GM23338 (cell line): ENCODE measurements at regions not wholly inside any gene's neighbourhood (a gene's known extent, or its start where the extent isn't known, plus 50 kb on each side); places are given as distances from the start of the nearest gene placed in this dataset.

Experiments
- ATAC-seq: fragments of 200-7000 bp; cut with Tn5 transposase; 3 replicates; pipeline ENCODE4 v1.9.1; 2020
- DNase-seq: peaks from one replicate; pipeline ENCODE4 v3.0.0-alpha.2; 2015; ENCODE audit warnings: low spot score
- H2AFZ ChIP-seq: fragments of 200-600 bp; sonication (generic); 2 replicates; pipeline ENCODE4 v1.8.0; 2016; ENCODE audit warnings: antibody characterized with exemption, mild to moderate bottlenecking, moderate library complexity
- H3F3A ChIP-seq: fragments of 200-600 bp; sonication (generic); replicated peaks from 2 replicates; pipeline ENCODE4 v1.8.0; 2017; ENCODE audit warnings: antibody characterized with exemption, mixed run types, low read depth
- H3K27ac ChIP-seq: fragments of 200-600 bp; sonication (generic); 2 replicates; pipeline ENCODE4 v1.6.1; 2016; ENCODE audit warnings: low read depth
- H3K27me3 ChIP-seq: fragments of 200-600 bp; sonication (generic); 2 replicates; pipeline ENCODE4 v1.8.0; 2016; ENCODE audit warnings: mild to moderate bottlenecking, mixed run types, moderate library complexity; ENCODE audit not compliant: insufficient read depth
- H3K36me3 ChIP-seq: fragments of 200-600 bp; sonication (generic); 2 replicates; pipeline ENCODE4 v1.8.0; 2016; ENCODE audit warnings: mild to moderate bottlenecking; ENCODE audit not compliant: insufficient read depth
- H3K4me1 ChIP-seq: fragments of 200-600 bp; sonication (generic); 2 replicates; pipeline ENCODE4 v1.8.0; 2016; ENCODE audit warnings: mild to moderate bottlenecking, moderate library complexity; ENCODE audit not compliant: insufficient read depth
- H3K4me2 ChIP-seq: fragments of 200-600 bp; sonication (generic); 2 replicates; pipeline ENCODE4 v1.7.1; 2017; ENCODE audit warnings: mixed run types
- H3K4me3 ChIP-seq: fragments of 200-600 bp; sonication (generic); 2 replicates; pipeline ENCODE4 v1.6.1; 2016; ENCODE audit warnings: mixed run types
- H3K79me2 ChIP-seq: fragments of 200-600 bp; sonication (generic); replicated peaks from 2 replicates; pipeline ENCODE4 v1.8.0; 2017; ENCODE audit warnings: mild to moderate bottlenecking; ENCODE audit not compliant: insufficient read depth
- H3K9me2 ChIP-seq: fragments of 200-600 bp; sonication (generic); 2 replicates; pipeline ENCODE4 v1.8.0; 2017; ENCODE audit not compliant: insufficient read depth
- H4K20me1 ChIP-seq: fragments of 200-600 bp; sonication (generic); replicated peaks from 2 replicates; pipeline ENCODE4 v1.8.0; 2017; ENCODE audit warnings: mild to moderate bottlenecking; ENCODE audit not compliant: insufficient read depth
- H3K27ac Mint-ChIP-seq: 2 replicates; pipeline ENCODE4 v1.8.0; 2020; ENCODE audit warnings: inconsistent platforms, mild to moderate bottlenecking, moderate library complexity, mixed read lengths
- H3K27me3 Mint-ChIP-seq: 3 replicates; pipeline ENCODE4 v1.8.0; 2022; ENCODE audit warnings: low read depth, mild to moderate bottlenecking, moderate library complexity, mixed read lengths, inconsistent platforms; ENCODE audit not compliant: insufficient read depth, poor library complexity
- H3K36me3 Mint-ChIP-seq: 3 replicates; pipeline ENCODE4 v1.8.0; 2021; ENCODE audit warnings: low read depth, mild to moderate bottlenecking, inconsistent platforms, moderate library complexity, mixed read lengths
- H3K4me1 Mint-ChIP-seq: 3 replicates; pipeline ENCODE4 v1.8.0; 2020; ENCODE audit warnings: mild to moderate bottlenecking, inconsistent platforms, mixed read lengths
- H3K4me3 Mint-ChIP-seq: 3 replicates; pipeline ENCODE4 v1.8.0; 2021; ENCODE audit warnings: moderate library complexity, mild to moderate bottlenecking, inconsistent platforms, mixed read lengths
- H3K9me3 Mint-ChIP-seq: 3 replicates; pipeline ENCODE4 v1.8.0; 2020; ENCODE audit warnings: moderate library complexity, mild to moderate bottlenecking, inconsistent platforms, mixed read lengths
- CREB1 ChIP-seq: fragments of 250-450 bp; sonication (Bioruptor Pico); IDR thresholded peaks from 2 replicates; pipeline ENCODE4 v1.5.0; 2020; ENCODE audit warnings: low read depth, mild to moderate bottlenecking, moderate library complexity
- EZH2 ChIP-seq: fragments of 200-600 bp; sonication (generic); IDR thresholded peaks from one replicate; pipeline ENCODE4 v1.8.0; 2017; ENCODE audit warnings: antibody characterized with exemption, mild to moderate bottlenecking, low read depth; ENCODE audit not compliant: unreplicated experiment
- EZH2phosphoT487 ChIP-seq: fragments of 200-600 bp; sonication (generic); IDR thresholded peaks from one replicate; pipeline ENCODE4 v1.8.1; 2018; ENCODE audit warnings: antibody characterized with exemption; ENCODE audit not compliant: unreplicated experiment
- JUNB ChIP-seq: IDR thresholded peaks from one replicate; pipeline ENCODE4 v1.6.1; 2016; ENCODE audit warnings: antibody characterized with exemption; ENCODE audit not compliant: unreplicated experiment
- NANOG ChIP-seq: IDR thresholded peaks from 2 replicates; pipeline ENCODE4 v1.6.1; 2016; ENCODE audit warnings: antibody characterized with exemption, borderline replicate concordance
- POLR2AphosphoS5 ChIP-seq: IDR thresholded peaks from 2 replicates; pipeline ENCODE4 v1.6.1; 2016; ENCODE audit warnings: antibody characterized with exemption, low read depth
- STAT1 ChIP-seq: IDR thresholded peaks from one replicate; pipeline ENCODE4 v1.6.1; 2016; ENCODE audit warnings: antibody characterized with exemption; ENCODE audit not compliant: unreplicated experiment
- ZNF114 ChIP-seq: fragments of 250-450 bp; sonication (Bioruptor Pico); IDR thresholded peaks from 2 replicates; pipeline ENCODE4 v1.5.0; 2020; ENCODE audit warnings: mild to moderate bottlenecking, moderate library complexity
- ZNF331 ChIP-seq: fragments of 250-450 bp; sonication (Bioruptor Pico); IDR thresholded peaks from 2 replicates; pipeline ENCODE4 v1.5.0; 2020; ENCODE audit warnings: low read depth, mild to moderate bottlenecking, moderate library complexity
- TF ChIP-seq, protein P1 (sequence below): fragments of 250-450 bp; sonication (Bioruptor Pico); IDR thresholded peaks from 2 replicates; pipeline ENCODE4 v1.5.0; 2020; ENCODE audit warnings: mild to moderate bottlenecking, moderate library complexity
- TF ChIP-seq, protein P2 (sequence below): IDR thresholded peaks from one replicate; pipeline ENCODE4 v1.6.1; 2018; ENCODE audit warnings: antibody characterized with exemption; ENCODE audit not compliant: unreplicated experiment
- TF ChIP-seq, protein P3 (sequence below), 2 experiments: fragments of 200-600 bp in 1 of 2; sonication (generic) in 1 of 2; conservative IDR thresholded peaks; 2 replicates each; pipeline versions ENCODE4 v1.5.1 to v1.6.1; 2016 to 2017; ENCODE audit warnings: antibody characterized with exemption in 2 of 2, low read depth in 2 of 2, mild to moderate bottlenecking in 2 of 2, moderate library complexity in 1 of 2
- TF ChIP-seq, protein P4 (sequence below): IDR thresholded peaks from 2 replicates; pipeline ENCODE4 v1.6.1; 2016; ENCODE audit warnings: antibody characterized with exemption

DNA sequence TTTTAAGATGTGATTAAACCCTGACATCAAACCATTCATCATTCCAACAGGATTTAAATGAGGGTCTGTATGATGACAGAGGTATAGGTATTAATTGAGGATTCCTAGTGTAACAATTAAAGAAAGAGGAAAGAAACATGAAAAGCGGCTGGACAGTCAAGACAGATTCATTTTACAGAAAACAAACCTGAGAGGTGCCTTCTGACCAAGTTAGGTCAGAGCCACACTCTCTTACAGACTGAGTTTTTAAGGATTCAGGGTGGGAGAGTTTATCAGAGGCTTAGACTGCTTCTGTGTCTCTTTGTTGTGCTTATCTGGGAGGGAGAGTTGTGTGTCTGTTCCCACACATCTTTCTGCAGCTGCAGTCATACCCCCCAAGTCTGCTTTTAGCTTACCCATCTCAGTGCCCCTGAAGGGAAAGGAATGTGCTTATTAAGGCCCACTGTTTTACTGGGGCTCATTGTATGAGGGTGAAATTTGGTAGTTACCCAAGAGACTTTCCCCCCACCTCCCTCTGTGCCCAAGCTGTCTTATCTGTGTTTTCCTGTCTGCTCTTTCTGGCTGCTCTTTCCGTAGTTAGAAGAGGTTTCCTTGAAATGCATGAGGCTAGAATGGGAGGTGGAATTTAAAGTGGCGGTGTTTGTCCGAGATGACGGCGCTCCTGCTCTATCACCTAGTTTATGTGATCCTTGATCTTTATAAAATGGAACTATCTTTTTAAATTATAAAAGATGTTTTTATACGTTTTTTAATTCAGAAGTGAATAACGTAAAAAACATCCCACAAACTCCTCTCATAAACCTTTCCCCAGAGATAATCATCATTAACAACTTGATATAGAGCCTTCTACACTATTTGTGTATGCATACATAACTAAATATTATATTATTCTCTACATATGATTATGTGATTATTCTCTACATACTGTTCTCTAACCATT is 96.0 kb upstream of the TNFSF4 start:
- no peak overlapping the region for H2AFZ ChIP-seq
- TF ChIP-seq, protein P1, sequence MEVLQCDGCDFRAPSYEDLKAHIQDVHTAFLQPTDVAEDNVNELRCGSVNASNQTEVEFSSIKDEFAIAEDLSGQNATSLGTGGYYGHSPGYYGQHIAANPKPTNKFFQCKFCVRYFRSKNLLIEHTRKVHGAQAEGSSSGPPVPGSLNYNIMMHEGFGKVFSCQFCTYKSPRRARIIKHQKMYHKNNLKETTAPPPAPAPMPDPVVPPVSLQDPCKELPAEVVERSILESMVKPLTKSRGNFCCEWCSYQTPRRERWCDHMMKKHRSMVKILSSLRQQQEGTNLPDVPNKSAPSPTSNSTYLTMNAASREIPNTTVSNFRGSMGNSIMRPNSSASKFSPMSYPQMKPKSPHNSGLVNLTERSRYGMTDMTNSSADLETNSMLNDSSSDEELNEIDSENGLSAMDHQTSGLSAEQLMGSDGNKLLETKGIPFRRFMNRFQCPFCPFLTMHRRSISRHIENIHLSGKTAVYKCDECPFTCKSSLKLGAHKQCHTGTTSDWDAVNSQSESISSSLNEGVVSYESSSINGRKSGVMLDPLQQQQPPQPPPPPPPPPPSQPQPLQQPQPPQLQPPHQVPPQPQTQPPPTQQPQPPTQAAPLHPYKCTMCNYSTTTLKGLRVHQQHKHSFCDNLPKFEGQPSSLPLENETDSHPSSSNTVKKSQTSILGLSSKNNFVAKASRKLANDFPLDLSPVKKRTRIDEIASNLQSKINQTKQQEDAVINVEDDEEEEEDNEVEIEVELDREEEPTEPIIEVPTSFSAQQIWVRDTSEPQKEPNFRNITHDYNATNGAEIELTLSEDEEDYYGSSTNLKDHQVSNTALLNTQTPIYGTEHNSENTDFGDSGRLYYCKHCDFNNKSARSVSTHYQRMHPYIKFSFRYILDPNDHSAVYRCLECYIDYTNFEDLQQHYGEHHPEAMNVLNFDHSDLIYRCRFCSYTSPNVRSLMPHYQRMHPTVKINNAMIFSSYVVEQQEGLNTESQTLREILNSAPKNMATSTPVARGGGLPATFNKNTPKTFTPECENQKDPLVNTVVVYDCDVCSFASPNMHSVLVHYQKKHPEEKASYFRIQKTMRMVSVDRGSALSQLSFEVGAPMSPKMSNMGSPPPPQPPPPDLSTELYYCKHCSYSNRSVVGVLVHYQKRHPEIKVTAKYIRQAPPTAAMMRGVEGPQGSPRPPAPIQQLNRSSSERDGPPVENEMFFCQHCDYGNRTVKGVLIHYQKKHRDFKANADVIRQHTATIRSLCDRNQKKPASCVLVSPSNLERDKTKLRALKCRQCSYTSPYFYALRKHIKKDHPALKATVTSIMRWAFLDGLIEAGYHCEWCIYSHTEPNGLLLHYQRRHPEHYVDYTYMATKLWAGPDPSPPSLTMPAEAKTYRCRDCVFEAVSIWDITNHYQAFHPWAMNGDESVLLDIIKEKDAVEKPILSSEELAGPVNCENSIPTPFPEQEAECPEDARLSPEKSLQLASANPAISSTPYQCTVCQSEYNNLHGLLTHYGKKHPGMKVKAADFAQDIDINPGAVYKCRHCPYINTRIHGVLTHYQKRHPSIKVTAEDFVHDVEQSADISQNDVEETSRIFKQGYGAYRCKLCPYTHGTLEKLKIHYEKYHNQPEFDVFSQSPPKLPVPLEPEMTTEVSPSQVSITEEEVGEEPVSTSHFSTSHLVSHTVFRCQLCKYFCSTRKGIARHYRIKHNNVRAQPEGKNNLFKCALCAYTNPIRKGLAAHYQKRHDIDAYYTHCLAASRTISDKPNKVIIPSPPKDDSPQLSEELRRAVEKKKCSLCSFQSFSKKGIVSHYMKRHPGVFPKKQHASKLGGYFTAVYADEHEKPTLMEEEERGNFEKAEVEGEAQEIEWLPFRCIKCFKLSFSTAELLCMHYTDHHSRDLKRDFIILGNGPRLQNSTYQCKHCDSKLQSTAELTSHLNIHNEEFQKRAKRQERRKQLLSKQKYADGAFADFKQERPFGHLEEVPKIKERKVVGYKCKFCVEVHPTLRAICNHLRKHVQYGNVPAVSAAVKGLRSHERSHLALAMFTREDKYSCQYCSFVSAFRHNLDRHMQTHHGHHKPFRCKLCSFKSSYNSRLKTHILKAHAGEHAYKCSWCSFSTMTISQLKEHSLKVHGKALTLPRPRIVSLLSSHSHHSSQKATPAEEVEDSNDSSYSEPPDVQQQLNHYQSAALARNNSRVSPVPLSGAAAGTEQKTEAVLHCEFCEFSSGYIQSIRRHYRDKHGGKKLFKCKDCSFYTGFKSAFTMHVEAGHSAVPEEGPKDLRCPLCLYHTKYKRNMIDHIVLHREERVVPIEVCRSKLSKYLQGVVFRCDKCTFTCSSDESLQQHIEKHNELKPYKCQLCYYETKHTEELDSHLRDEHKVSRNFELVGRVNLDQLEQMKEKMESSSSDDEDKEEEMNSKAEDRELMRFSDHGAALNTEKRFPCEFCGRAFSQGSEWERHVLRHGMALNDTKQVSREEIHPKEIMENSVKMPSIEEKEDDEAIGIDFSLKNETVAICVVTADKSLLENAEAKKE (CRISPR knock-in tag) = no peak
- TF ChIP-seq CREB1 (CRISPR knock-in tag) (no peak), POLR2AphosphoS5 (no peak), STAT1 (no peak), EZH2phosphoT487 (no peak), ZNF331 (no peak), JUNB (no peak), EZH2 (no peak), NANOG (no peak), ZNF114 (CRISPR knock-in tag) (no peak)
- TF ChIP-seq, protein P2, sequence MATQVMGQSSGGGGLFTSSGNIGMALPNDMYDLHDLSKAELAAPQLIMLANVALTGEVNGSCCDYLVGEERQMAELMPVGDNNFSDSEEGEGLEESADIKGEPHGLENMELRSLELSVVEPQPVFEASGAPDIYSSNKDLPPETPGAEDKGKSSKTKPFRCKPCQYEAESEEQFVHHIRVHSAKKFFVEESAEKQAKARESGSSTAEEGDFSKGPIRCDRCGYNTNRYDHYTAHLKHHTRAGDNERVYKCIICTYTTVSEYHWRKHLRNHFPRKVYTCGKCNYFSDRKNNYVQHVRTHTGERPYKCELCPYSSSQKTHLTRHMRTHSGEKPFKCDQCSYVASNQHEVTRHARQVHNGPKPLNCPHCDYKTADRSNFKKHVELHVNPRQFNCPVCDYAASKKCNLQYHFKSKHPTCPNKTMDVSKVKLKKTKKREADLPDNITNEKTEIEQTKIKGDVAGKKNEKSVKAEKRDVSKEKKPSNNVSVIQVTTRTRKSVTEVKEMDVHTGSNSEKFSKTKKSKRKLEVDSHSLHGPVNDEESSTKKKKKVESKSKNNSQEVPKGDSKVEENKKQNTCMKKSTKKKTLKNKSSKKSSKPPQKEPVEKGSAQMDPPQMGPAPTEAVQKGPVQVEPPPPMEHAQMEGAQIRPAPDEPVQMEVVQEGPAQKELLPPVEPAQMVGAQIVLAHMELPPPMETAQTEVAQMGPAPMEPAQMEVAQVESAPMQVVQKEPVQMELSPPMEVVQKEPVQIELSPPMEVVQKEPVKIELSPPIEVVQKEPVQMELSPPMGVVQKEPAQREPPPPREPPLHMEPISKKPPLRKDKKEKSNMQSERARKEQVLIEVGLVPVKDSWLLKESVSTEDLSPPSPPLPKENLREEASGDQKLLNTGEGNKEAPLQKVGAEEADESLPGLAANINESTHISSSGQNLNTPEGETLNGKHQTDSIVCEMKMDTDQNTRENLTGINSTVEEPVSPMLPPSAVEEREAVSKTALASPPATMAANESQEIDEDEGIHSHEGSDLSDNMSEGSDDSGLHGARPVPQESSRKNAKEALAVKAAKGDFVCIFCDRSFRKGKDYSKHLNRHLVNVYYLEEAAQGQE = no peak
- TF ChIP-seq, protein P3, sequence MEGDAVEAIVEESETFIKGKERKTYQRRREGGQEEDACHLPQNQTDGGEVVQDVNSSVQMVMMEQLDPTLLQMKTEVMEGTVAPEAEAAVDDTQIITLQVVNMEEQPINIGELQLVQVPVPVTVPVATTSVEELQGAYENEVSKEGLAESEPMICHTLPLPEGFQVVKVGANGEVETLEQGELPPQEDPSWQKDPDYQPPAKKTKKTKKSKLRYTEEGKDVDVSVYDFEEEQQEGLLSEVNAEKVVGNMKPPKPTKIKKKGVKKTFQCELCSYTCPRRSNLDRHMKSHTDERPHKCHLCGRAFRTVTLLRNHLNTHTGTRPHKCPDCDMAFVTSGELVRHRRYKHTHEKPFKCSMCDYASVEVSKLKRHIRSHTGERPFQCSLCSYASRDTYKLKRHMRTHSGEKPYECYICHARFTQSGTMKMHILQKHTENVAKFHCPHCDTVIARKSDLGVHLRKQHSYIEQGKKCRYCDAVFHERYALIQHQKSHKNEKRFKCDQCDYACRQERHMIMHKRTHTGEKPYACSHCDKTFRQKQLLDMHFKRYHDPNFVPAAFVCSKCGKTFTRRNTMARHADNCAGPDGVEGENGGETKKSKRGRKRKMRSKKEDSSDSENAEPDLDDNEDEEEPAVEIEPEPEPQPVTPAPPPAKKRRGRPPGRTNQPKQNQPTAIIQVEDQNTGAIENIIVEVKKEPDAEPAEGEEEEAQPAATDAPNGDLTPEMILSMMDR (conservative IDR thresholded peaks at IDR 0.05; ENCODE audit: low read depth in 2 of 2) = no peak
- TF ChIP-seq, protein P4, sequence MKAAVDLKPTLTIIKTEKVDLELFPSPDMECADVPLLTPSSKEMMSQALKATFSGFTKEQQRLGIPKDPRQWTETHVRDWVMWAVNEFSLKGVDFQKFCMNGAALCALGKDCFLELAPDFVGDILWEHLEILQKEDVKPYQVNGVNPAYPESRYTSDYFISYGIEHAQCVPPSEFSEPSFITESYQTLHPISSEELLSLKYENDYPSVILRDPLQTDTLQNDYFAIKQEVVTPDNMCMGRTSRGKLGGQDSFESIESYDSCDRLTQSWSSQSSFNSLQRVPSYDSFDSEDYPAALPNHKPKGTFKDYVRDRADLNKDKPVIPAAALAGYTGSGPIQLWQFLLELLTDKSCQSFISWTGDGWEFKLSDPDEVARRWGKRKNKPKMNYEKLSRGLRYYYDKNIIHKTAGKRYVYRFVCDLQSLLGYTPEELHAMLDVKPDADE = no peak
- Mint-ChIP-seq H3K4me1 (peaks cover 23% of the 10 kb centered on the region), H3K36me3 (no peaks in the 10 kb centered on the region), H3K9me3 (no peaks in the 10 kb centered on the region), H3K4me3 (no peak overlapping the region), H3K27me3 (no peaks in the 10 kb centered on the region), H3K27ac (peak overlapping the region; percentile 38)
- no peaks in the 10 kb centered on the region for H4K20me1 ChIP-seq
- H3K9me2 ChIP-seq = no peaks in the 10 kb centered on the region
- peak; percentile 36 for DNase-seq
- no peak overlapping the region; the same call in 1 of the 2 replicates for H3K27ac ChIP-seq
- no peaks in the 10 kb centered on the region for H3K27me3 ChIP-seq
- ATAC-seq = peak; percentile 43
- no peaks in the 10 kb centered on the region for H3K4me1 ChIP-seq
- no peaks in the 10 kb centered on the region for H3F3A ChIP-seq
- H3K36me3 ChIP-seq = no peaks in the 10 kb centered on the region
- H3K4me3 ChIP-seq = no peak overlapping the region
- H3K4me2 ChIP-seq = no peak overlapping the region
- H3K79me2 ChIP-seq = no peaks in the 10 kb centered on the region
